ENCODE measurements at regions not wholly inside any gene's neighbourhood (a gene's known extent, or its start where the extent isn't known, plus 50 kb on each side); places are given as distances from the start of the nearest gene placed in this dataset.

DNA sequence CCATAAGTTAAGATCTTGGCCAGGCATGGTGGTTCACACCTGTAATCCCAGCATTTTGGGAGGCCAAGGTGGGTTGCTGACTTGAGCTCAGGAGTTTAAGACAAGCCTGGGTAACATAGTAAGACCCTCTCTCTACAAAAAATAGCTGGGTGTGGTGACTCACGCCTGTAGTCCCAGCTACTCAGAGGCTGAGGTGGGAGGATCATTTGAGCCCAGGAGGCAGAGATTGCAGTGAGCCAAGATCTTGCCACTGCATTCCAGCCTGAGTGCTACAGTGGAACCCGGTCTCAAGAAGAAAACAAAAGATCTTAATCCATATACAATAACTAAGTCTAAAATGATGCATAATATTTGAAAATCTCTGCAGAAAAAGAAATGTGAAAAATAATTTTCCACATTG is 165.5 kb upstream of the NR5A2 start:
- TF ChIP-seq POLR2A (IDR thresholded peaks at IDR 0.05), result no peak
- TF ChIP-seq, protein P1, sequence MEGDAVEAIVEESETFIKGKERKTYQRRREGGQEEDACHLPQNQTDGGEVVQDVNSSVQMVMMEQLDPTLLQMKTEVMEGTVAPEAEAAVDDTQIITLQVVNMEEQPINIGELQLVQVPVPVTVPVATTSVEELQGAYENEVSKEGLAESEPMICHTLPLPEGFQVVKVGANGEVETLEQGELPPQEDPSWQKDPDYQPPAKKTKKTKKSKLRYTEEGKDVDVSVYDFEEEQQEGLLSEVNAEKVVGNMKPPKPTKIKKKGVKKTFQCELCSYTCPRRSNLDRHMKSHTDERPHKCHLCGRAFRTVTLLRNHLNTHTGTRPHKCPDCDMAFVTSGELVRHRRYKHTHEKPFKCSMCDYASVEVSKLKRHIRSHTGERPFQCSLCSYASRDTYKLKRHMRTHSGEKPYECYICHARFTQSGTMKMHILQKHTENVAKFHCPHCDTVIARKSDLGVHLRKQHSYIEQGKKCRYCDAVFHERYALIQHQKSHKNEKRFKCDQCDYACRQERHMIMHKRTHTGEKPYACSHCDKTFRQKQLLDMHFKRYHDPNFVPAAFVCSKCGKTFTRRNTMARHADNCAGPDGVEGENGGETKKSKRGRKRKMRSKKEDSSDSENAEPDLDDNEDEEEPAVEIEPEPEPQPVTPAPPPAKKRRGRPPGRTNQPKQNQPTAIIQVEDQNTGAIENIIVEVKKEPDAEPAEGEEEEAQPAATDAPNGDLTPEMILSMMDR (IDR thresholded peaks at IDR 0.05), result no peak
